ENCODE measurements at regions not wholly inside any gene's neighbourhood (a gene's known extent, or its start where the extent isn't known, plus 50 kb on each side); places are given as distances from the start of the nearest gene placed in this dataset.

GRCh38 chr6:21928827-21929226 lies 335.3 kb downstream of the SOX4 start:
- Histone ChIP-seq H3K27me3 (no peaks in the 10 kb centered on the region), H3K4me3 (no peak overlapping the region), H3K36me3 (no peaks in the 10 kb centered on the region), H3K9me3 (no peaks in the 10 kb centered on the region), H3K27ac (no peak overlapping the region), H3K4me1 (peaks cover 6% of the 10 kb centered on the region)
- WGBS: 64% methylated on average over 3 of the region's 3 CpGs
- TF ChIP-seq POLR2A (IDR thresholded peaks at IDR 0.05) (no peak), POLR2AphosphoS5 (IDR thresholded peaks at IDR 0.05) (no peak), CTCF (IDR thresholded peaks at IDR 0.05) (no peak), EP300 (IDR thresholded peaks at IDR 0.05) (no peak)
- no peak for DNase-seq (ENCODE audit: low spot score in 2 of 2)

GRCh38 chr6:21931641-21932335 lies 338.2 kb downstream of the SOX4 start:
- DNase-seq (ENCODE audit: low spot score in 2 of 2): no peak
- Histone ChIP-seq H3K36me3 (no peaks in the 10 kb centered on the region), H3K4me3 (no peak overlapping the region), H3K27me3 (no peaks in the 10 kb centered on the region), H3K9me3 (no peaks in the 10 kb centered on the region), H3K4me1 (no peaks in the 10 kb centered on the region), H3K27ac (no peak overlapping the region)
- over 99% methylated on average over 4 of the region's 4 CpGs for WGBS
- no peak for TF ChIP-seq CTCF (IDR thresholded peaks at IDR 0.05)
- TF ChIP-seq POLR2A (IDR thresholded peaks at IDR 0.05): no peak
- TF ChIP-seq POLR2AphosphoS5 (IDR thresholded peaks at IDR 0.05): no peak
- TF ChIP-seq EP300 (IDR thresholded peaks at IDR 0.05): no peak

GRCh38 chr6:21933351-21933750 lies 339.8 kb downstream of the SOX4 start:
- no peaks in the 10 kb centered on the region for H3K27me3 ChIP-seq
- H3K4me1 ChIP-seq: no peaks in the 10 kb centered on the region
- no peak for TF ChIP-seq CTCF (IDR thresholded peaks at IDR 0.05)
- TF ChIP-seq POLR2AphosphoS5 (IDR thresholded peaks at IDR 0.05): no peak
- TF ChIP-seq EP300 (IDR thresholded peaks at IDR 0.05): no peak
- no peak for TF ChIP-seq POLR2A (IDR thresholded peaks at IDR 0.05)
- no peaks in the 10 kb centered on the region for H3K9me3 ChIP-seq
- no peaks in the 10 kb centered on the region for H3K36me3 ChIP-seq
- no peak overlapping the region for H3K27ac ChIP-seq
- H3K4me3 ChIP-seq: no peak overlapping the region
- DNase-seq (ENCODE audit: low spot score in 2 of 2): no peak

- H3K9me3 ChIP-seq: no peaks in the 10 kb centered on the region
- no peaks in the 10 kb centered on the region for H3K36me3 ChIP-seq
- H3K4me3 ChIP-seq: no peak overlapping the region
- H3K4me1 ChIP-seq: no peaks in the 10 kb centered on the region
- no peaks in the 10 kb centered on the region for H3K27me3 ChIP-seq
- H3K27ac ChIP-seq: no peak overlapping the region
- no peak for DNase-seq (ENCODE audit: low spot score in 2 of 2)
- TF ChIP-seq POLR2A (IDR thresholded peaks at IDR 0.05) (no peak), EP300 (IDR thresholded peaks at IDR 0.05) (no peak), POLR2AphosphoS5 (IDR thresholded peaks at IDR 0.05) (no peak), CTCF (IDR thresholded peaks at IDR 0.05) (no peak)
Measured at GRCh38 chr6:21935142-21935541, 341.6 kb downstream of the SOX4 start.

GRCh38 chr6:21935561-21936028 lies 342.0 kb downstream of the SOX4 start:
- no peaks in the 10 kb centered on the region for H3K4me1 ChIP-seq
- H3K36me3 ChIP-seq: no peaks in the 10 kb centered on the region
- H3K27ac ChIP-seq: no peak overlapping the region
- no peaks in the 10 kb centered on the region for H3K9me3 ChIP-seq
- no peaks in the 10 kb centered on the region for H3K27me3 ChIP-seq
- DNase-seq (ENCODE audit: low spot score in 2 of 2): no peak
- 62% methylated on average over 2 of the region's 2 CpGs for WGBS
- no peak overlapping the region for H3K4me3 ChIP-seq
- TF ChIP-seq POLR2AphosphoS5 (IDR thresholded peaks at IDR 0.05): no peak
- no peak for TF ChIP-seq EP300 (IDR thresholded peaks at IDR 0.05)
- no peak for TF ChIP-seq POLR2A (IDR thresholded peaks at IDR 0.05)
- TF ChIP-seq CTCF (IDR thresholded peaks at IDR 0.05): peak in 1 of 2 donors; percentile 36

Measured in suprapubic skin (tissue), 4 donors.